Loucy (cell line): ENCODE measurements at regions not wholly inside any gene's neighbourhood (a gene's known extent, or its start where the extent isn't known, plus 50 kb on each side); places are given as distances from the start of the nearest gene placed in this dataset.

Experiments used
- H2AFZ ChIP-seq: fragments of 200-600 bp; sonication (generic); 2 replicates; pipeline ENCODE4 v1.6.0; 2016; ENCODE audit warnings: antibody characterized with exemption, mild to moderate bottlenecking, low read length, moderate library complexity
- H3F3A ChIP-seq: fragments of 200-600 bp; 2 replicates; pipeline ENCODE4 v1.6.0; 2016; ENCODE audit warnings: antibody characterized with exemption, low read depth, mild to moderate bottlenecking
- H3K27me3 ChIP-seq: fragments of 200-600 bp; sonication (generic); 2 replicates; pipeline ENCODE4 v1.6.1; 2014; ENCODE audit warnings: low read length, mild to moderate bottlenecking; ENCODE audit not compliant: insufficient read depth, poor library complexity, severe bottlenecking
- H3K36me3 ChIP-seq: fragments of 200-600 bp; sonication (generic); 2 replicates; pipeline ENCODE4 v1.6.1; 2016; ENCODE audit warnings: low read length; ENCODE audit not compliant: insufficient read depth
- H3K4me1 ChIP-seq: fragments of 200-600 bp; sonication (generic); 2 replicates; pipeline ENCODE4 v1.5.1; 2014; ENCODE audit warnings: low read length, mild to moderate bottlenecking; ENCODE audit not compliant: insufficient read depth, poor library complexity, severe bottlenecking
- H3K4me2 ChIP-seq: fragments of 200-600 bp; sonication (generic); 2 replicates; pipeline ENCODE4 v1.6.0; 2014; ENCODE audit warnings: antibody characterized with exemption, low read length, low read depth, mild to moderate bottlenecking; ENCODE audit not compliant: poor library complexity, severe bottlenecking
- H3K4me3 ChIP-seq: fragments of 200-600 bp; sonication (generic); 2 replicates; pipeline ENCODE4 v1.5.1; 2014; ENCODE audit warnings: low read length, mild to moderate bottlenecking, mixed read lengths; ENCODE audit not compliant: poor library complexity, severe bottlenecking
- H3K79me2 ChIP-seq: fragments of 200-600 bp; sonication (generic); 2 replicates; pipeline ENCODE4 v1.6.1; 2014; ENCODE audit warnings: low read length; ENCODE audit not compliant: insufficient read depth
- H3K9ac ChIP-seq: fragments of 200-600 bp; sonication (generic); 2 replicates; pipeline ENCODE4 v1.6.0; 2014; ENCODE audit warnings: mild to moderate bottlenecking, low read depth, low read length, moderate library complexity; ENCODE audit not compliant: poor library complexity, severe bottlenecking
- H3K9me2 ChIP-seq: fragments of 200-600 bp; sonication (generic); replicated peaks from 2 replicates; pipeline ENCODE4 v1.6.1; 2016; ENCODE audit warnings: low read depth, low read length, mixed read lengths
- H3K9me3 ChIP-seq: fragments of 200-600 bp; sonication (generic); 2 replicates; pipeline ENCODE4 v1.6.1; 2014; ENCODE audit warnings: mild to moderate bottlenecking, antibody characterized with exemption, low read length, low read depth; ENCODE audit not compliant: insufficient read depth
- H4K20me1 ChIP-seq: fragments of 200-600 bp; sonication (generic); 2 replicates; pipeline ENCODE4 v1.6.0; 2014; ENCODE audit warnings: antibody characterized with exemption, low read length, mild to moderate bottlenecking; ENCODE audit not compliant: insufficient read depth, poor library complexity, severe bottlenecking
- EZH2phosphoT487 ChIP-seq: fragments of 200-600 bp; IDR thresholded peaks from 2 replicates; pipeline ENCODE4 v1.6.1; 2018; ENCODE audit warnings: antibody characterized with exemption, mild to moderate bottlenecking, moderate library complexity, borderline replicate concordance
- TF ChIP-seq, protein P1 (sequence below): fragments of 200-600 bp; sonication (generic); conservative IDR thresholded peaks from 2 replicates; pipeline ENCODE4 v1.5.1; 2014; ENCODE audit warnings: mild to moderate bottlenecking, antibody characterized with exemption, low read length

DNA sequence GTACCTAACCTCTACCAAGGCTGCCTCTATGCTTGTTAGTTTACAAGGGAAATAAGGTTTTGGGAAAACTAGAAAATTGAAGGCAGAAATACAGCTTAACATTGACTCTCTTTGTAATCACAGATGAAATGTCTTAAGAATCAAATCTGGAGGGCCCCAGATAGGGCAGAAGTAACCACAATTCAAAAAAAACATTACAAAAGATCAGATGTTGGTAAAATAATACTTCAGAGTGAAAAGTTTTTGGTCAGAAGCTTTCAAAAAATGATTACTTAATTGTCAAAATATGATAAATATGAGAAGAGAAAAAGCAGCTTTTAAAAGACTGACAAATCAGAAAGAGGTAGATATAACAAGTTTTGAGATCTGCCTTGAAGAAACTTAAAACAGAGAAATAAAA, 425.1 kb upstream of the NECTIN3 start:
- Histone ChIP-seq H3K4me1 (peaks cover 6% of the 10 kb centered on the region), H3K9me3 (no peaks in the 10 kb centered on the region), H3F3A (0 out of 2 replicates have a peak, but pooled peaks cover 2% of the 10 kb centered on the region), H3K4me2 (no peak overlapping the region), H2AFZ (no peak overlapping the region), H3K9me2 (no peaks in the 10 kb centered on the region), H3K9ac (no peak overlapping the region), H3K79me2 (no peaks in the 10 kb centered on the region), H4K20me1 (no peaks in the 10 kb centered on the region), H3K36me3 (no peaks in the 10 kb centered on the region), H3K27me3 (no peaks in the 10 kb centered on the region), H3K4me3 (no peak overlapping the region)
- TF ChIP-seq EZH2phosphoT487: no peak
- TF ChIP-seq, protein P1, sequence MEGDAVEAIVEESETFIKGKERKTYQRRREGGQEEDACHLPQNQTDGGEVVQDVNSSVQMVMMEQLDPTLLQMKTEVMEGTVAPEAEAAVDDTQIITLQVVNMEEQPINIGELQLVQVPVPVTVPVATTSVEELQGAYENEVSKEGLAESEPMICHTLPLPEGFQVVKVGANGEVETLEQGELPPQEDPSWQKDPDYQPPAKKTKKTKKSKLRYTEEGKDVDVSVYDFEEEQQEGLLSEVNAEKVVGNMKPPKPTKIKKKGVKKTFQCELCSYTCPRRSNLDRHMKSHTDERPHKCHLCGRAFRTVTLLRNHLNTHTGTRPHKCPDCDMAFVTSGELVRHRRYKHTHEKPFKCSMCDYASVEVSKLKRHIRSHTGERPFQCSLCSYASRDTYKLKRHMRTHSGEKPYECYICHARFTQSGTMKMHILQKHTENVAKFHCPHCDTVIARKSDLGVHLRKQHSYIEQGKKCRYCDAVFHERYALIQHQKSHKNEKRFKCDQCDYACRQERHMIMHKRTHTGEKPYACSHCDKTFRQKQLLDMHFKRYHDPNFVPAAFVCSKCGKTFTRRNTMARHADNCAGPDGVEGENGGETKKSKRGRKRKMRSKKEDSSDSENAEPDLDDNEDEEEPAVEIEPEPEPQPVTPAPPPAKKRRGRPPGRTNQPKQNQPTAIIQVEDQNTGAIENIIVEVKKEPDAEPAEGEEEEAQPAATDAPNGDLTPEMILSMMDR: no peak

DNA sequence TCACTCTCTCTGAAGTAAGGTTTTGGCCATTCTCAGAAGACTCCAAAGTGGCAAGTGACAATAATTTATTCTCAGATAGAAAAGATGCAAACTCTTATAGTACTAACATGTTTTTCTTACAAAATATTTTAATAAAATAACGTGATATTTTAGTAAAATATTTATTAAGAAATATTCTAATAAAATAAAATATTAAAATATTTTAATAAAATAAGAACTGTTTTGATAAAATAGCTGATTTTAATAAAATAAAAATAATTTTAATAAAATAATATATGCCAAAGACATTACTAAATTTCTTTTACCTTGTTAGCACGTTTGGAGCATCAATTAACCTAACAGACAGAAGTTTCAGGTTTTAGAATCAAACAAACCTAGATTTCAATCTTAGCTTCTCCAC, 424.0 kb upstream of the NECTIN3 start:
- Histone ChIP-seq H3K79me2 (no peaks in the 10 kb centered on the region), H3K9ac (no peak overlapping the region), H3K4me1 (peaks cover 6% of the 10 kb centered on the region), H3K9me2 (no peaks in the 10 kb centered on the region), H3F3A (0 out of 2 replicates have a peak, but pooled peaks cover 2% of the 10 kb centered on the region), H3K4me2 (no peak overlapping the region), H2AFZ (no peak overlapping the region), H3K9me3 (no peaks in the 10 kb centered on the region), H4K20me1 (no peaks in the 10 kb centered on the region), H3K36me3 (no peaks in the 10 kb centered on the region), H3K4me3 (no peak overlapping the region), H3K27me3 (no peaks in the 10 kb centered on the region)
- TF ChIP-seq, protein P1: no peak
- TF ChIP-seq EZH2phosphoT487: no peak

DNA sequence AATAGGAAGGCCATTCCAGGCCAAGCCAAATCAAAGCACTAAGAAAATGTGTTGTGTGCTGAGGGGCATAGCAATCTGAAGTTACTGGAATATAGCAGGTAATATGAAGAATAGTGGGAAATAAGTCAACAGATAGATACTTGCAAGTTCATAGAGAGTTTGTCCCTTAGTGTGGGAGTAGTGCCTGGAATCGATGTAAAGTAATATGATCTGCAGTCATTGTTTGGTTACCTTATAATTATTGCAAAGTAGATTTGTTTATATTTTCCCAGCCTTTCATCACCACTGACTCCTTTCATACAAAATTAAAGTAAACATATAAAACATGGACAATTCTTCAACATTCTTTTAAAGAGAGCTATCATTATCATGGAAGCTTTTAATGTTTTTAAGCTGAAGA, 420.9 kb upstream of the NECTIN3 start:
- Histone ChIP-seq H3K79me2 (no peaks in the 10 kb centered on the region), H3K4me3 (no peak overlapping the region), H3K36me3 (no peaks in the 10 kb centered on the region), H3K27me3 (no peaks in the 10 kb centered on the region), H3K9me3 (no peaks in the 10 kb centered on the region), H3K9me2 (no peaks in the 10 kb centered on the region), H3K9ac (no peak overlapping the region), H3K4me2 (no peak overlapping the region), H3K4me1 (peaks cover 6% of the 10 kb centered on the region), H3F3A (0 out of 2 replicates have a peak, but pooled peaks cover 2% of the 10 kb centered on the region), H2AFZ (no peak overlapping the region), H4K20me1 (no peaks in the 10 kb centered on the region)
- no peak for TF ChIP-seq EZH2phosphoT487
- TF ChIP-seq, protein P1: no peak
